Right atrium auricular region (tissue), 2 donors: ENCODE measurements at regions not wholly inside any gene's neighbourhood (a gene's known extent, or its start where the extent isn't known, plus 50 kb on each side); places are given as distances from the start of the nearest gene placed in this dataset.

Experiments used
- DNase-seq: peaks from one replicate; pipeline ENCODE4 v3.0.0-alpha.2; 2019; ENCODE audit warnings: low spot score
- H3K27ac ChIP-seq, 2 donors: fragments of 200-600 bp; sonication (generic); 1 replicate in 1 of 2; 2 replicates in 1 of 2; pipeline ENCODE4 v1.5.1; 2016 to 2019
- H3K27me3 ChIP-seq, 2 donors: fragments of 200-600 bp; sonication (generic); one replicate each; pipeline versions ENCODE4 v1.5.1 to v1.6.0; 2017 to 2019
- H3K36me3 ChIP-seq: fragments of 200-600 bp; sonication (generic); one replicate; pipeline ENCODE4 v1.5.1; 2016
- H3K4me1 ChIP-seq, 2 donors: fragments of 200-600 bp; sonication (generic); one replicate each; pipeline versions ENCODE4 v1.5.1 to v1.6.0; 2017 to 2019
- H3K4me3 ChIP-seq, 2 donors: fragments of 200-600 bp; sonication (generic); 1 replicate in 1 of 2; 2 replicates in 1 of 2; pipeline ENCODE4 v1.5.1; 2017 to 2019; ENCODE audit warnings: mild to moderate bottlenecking in 1 of 2, moderate library complexity in 1 of 2
- H3K9me3 ChIP-seq, 2 donors: fragments of 200-600 bp; sonication (generic); one replicate each; pipeline ENCODE4 v1.5.1; 2019
- CTCF ChIP-seq, 2 donors: fragments of 200-600 bp; sonication (generic); IDR thresholded peaks; one replicate each; pipeline ENCODE4 v1.5.1; 2019; ENCODE audit warnings: antibody characterized with exemption in 2 of 2

GRCh38 chr1:87935130-87935529 is 606.5 kb downstream of the LMO4 start:
- DNase-seq = no peak
- no peaks in the 10 kb centered on the region for H3K27me3 ChIP-seq
- H3K36me3 ChIP-seq = no peaks in the 10 kb centered on the region
- no peak for TF ChIP-seq CTCF (IDR thresholded peaks at IDR 0.05)
- H3K4me1 ChIP-seq = no peaks in the 10 kb centered on the region
- H3K4me3 ChIP-seq = no peak overlapping the region
- no peak overlapping the region for H3K27ac ChIP-seq
- H3K9me3 ChIP-seq = peaks cover 0 to 15% of the 10 kb centered on the region in 2 donors

DNA sequence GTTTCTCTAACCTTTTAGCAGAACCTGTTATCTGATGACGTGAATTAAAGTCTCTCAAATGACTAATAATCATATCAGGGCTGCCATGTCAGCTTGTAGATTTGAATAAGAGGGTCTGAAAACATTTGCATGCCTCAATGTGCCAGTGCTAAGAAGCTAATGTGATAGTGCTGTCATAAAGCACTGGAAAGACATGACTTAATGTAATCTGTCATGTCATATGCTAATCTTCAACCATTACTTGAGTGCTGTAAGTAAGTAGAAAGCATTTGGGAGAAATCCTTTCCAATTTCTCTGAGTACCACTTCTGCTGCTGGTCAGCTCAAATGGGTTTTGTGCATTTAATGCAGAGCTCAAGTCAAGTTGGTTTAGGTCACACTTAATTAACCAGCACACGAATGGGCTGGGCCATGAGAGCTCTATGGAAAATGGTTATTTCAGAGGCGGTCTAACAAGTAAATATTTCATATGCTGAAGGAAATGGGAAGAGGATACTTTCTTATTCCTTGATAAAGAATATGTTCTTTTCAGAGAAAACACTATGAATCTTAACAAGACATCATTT is 609.2 kb downstream of the LMO4 start:
- Histone ChIP-seq H3K27ac (no peak overlapping the region), H3K27me3 (no peaks in the 10 kb centered on the region), H3K4me1 (no peaks in the 10 kb centered on the region), H3K36me3 (no peaks in the 10 kb centered on the region), H3K4me3 (no peak overlapping the region), H3K9me3 (no peaks in the 10 kb centered on the region)
- no peak for DNase-seq
- TF ChIP-seq CTCF (IDR thresholded peaks at IDR 0.05) = no peak

DNA sequence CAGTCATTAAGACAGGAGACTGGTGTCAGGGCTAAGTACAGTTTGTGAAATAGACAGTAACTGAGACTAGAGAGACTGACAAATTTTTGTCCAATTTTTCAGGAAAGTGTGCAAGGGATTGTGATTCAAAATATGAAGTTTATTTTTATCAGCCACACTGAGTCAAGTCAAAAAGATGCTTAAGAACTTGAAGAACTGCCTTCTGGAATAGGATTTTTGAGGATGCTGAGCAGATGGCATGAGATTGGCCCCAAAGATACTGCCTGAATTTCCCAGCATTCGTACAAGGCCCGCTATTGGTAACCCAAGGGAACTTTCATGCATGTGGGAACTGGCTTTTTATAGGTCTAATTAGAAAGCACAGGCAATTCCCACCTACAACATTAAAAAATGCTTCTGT is 610.0 kb downstream of the LMO4 start:
- no peak overlapping the region for H3K27ac ChIP-seq
- H3K36me3 ChIP-seq = no peaks in the 10 kb centered on the region
- no peak overlapping the region for H3K4me3 ChIP-seq
- DNase-seq = no peak
- no peak for TF ChIP-seq CTCF (IDR thresholded peaks at IDR 0.05)
- H3K4me1 ChIP-seq = no peaks in the 10 kb centered on the region
- H3K9me3 ChIP-seq = no peaks in the 10 kb centered on the region
- H3K27me3 ChIP-seq = no peaks in the 10 kb centered on the region

- Histone ChIP-seq H3K27me3 (no peaks in the 10 kb centered on the region), H3K4me3 (no peak overlapping the region), H3K36me3 (no peaks in the 10 kb centered on the region), H3K4me1 (no peaks in the 10 kb centered on the region), H3K27ac (no peak overlapping the region), H3K9me3 (no peaks in the 10 kb centered on the region)
- DNase-seq = no peak
- no peak for TF ChIP-seq CTCF (IDR thresholded peaks at IDR 0.05)
These were observed 610.8 kb downstream of the LMO4 start for GRCh38 chr1:87939444-87939843.

GRCh38 chr1:87940421-87940820 is 611.7 kb downstream of the LMO4 start:
- Histone ChIP-seq H3K27me3 (no peaks in the 10 kb centered on the region), H3K27ac (no peak overlapping the region), H3K4me3 (no peak overlapping the region), H3K36me3 (no peaks in the 10 kb centered on the region), H3K9me3 (no peaks in the 10 kb centered on the region), H3K4me1 (no peaks in the 10 kb centered on the region)
- TF ChIP-seq CTCF (IDR thresholded peaks at IDR 0.05) = no peak
- DNase-seq = no peak

- no peaks in the 10 kb centered on the region for H3K9me3 ChIP-seq
- H3K4me3 ChIP-seq = no peak overlapping the region
- no peaks in the 10 kb centered on the region for H3K36me3 ChIP-seq
- H3K4me1 ChIP-seq = no peaks in the 10 kb centered on the region
- H3K27ac ChIP-seq = no peak overlapping the region
- no peak for TF ChIP-seq CTCF (IDR thresholded peaks at IDR 0.05)
- DNase-seq = no peak
- H3K27me3 ChIP-seq = no peaks in the 10 kb centered on the region
These were observed 612.8 kb downstream of the LMO4 start for GRCh38 chr1:87941337-87941946.
